PC-3 (cell line): ENCODE measurements at regions not wholly inside any gene's neighbourhood (a gene's known extent, or its start where the extent isn't known, plus 50 kb on each side); places are given as distances from the start of the nearest gene placed in this dataset.

Experiments
- ATAC-seq: fragments of 200-7000 bp; cut with Tn5 transposase; 2 replicates; pipeline ENCODE4 v1.9.1; 2020; ENCODE audit warnings: mild to moderate bottlenecking, moderate library complexity
- BruUV-seq: library from RNA; stranded (reverse); fragments of 400-500 nt; replicated peaks from 2 replicates; lab custom pipeline; 2021; lab: Mats Ljungman, UMichigan
- CTCF ChIA-PET: fragments of 300-600 bp; sonication (Branson Sonifier 250); formaldehyde crosslinking; loops from one replicate; lab custom pipeline; 2022; ENCODE audit warnings: antibody characterized with exemption; lab: Charles Lee
- POLR2A ChIA-PET: fragments of 300-600 bp; sonication (Branson Sonifier 250); formaldehyde crosslinking; loops from one replicate; lab custom pipeline; 2022; ENCODE audit warnings: antibody characterized with exemption; ENCODE audit not compliant: unreplicated experiment; lab: Charles Lee
- DNase-seq: peaks from one replicate; pipeline ENCODE4 v3.0.0-alpha.2; 2015
- H2AFZ ChIP-seq: fragments of 300-600 bp; sonication (generic); 2 replicates; pipeline ENCODE4 v1.6.0; 2016; ENCODE audit warnings: antibody characterized with exemption, low read length
- H3F3A ChIP-seq: fragments of 300-600 bp; sonication (generic); one replicate; pipeline ENCODE4 v1.6.0; 2017; ENCODE audit warnings: antibody characterized with exemption, low read length, control low read depth, mild to moderate bottlenecking; ENCODE audit not compliant: unreplicated experiment
- H3K27ac ChIP-seq: fragments of 300-600 bp; sonication (generic); 2 replicates; pipeline ENCODE4 v1.5.1; 2016; ENCODE audit warnings: mild to moderate bottlenecking, low read length
- H3K27me3 ChIP-seq: fragments of 300-600 bp; sonication (generic); 2 replicates; pipeline ENCODE4 v1.6.1; 2016; ENCODE audit warnings: low read length, mixed read lengths
- H3K36me3 ChIP-seq: fragments of 300-600 bp; sonication (generic); 2 replicates; pipeline ENCODE4 v1.6.1; 2016; ENCODE audit warnings: low read depth, mixed run types, low read length, mixed read lengths
- H3K4me1 ChIP-seq: fragments of 300-600 bp; sonication (generic); 2 replicates; pipeline ENCODE4 v1.5.1; 2016; ENCODE audit warnings: low read length; ENCODE audit not compliant: insufficient read depth
- H3K4me2 ChIP-seq: fragments of 300-600 bp; sonication (generic); 2 replicates; pipeline ENCODE4 v1.6.0; 2016; ENCODE audit warnings: low read length
- H3K4me3 ChIP-seq: fragments of 300-600 bp; sonication (generic); 2 replicates; pipeline ENCODE4 v1.5.1; 2016; ENCODE audit warnings: mild to moderate bottlenecking, low read length, mixed read lengths
- H3K79me2 ChIP-seq: fragments of 300-600 bp; sonication (generic); 2 replicates; pipeline ENCODE4 v1.6.1; 2017; ENCODE audit warnings: low read length, mixed read lengths
- H3K9ac ChIP-seq: fragments of 300-600 bp; sonication (generic); 2 replicates; pipeline ENCODE4 v1.6.0; 2016; ENCODE audit warnings: mild to moderate bottlenecking, low read length
- H3K9me2 ChIP-seq: fragments of 300-600 bp; sonication (generic); replicated peaks from 2 replicates; pipeline ENCODE4 v1.6.1; 2016; ENCODE audit warnings: mixed run types, low read length, mixed read lengths
- H3K9me3 ChIP-seq: fragments of 300-600 bp; sonication (generic); 2 replicates; pipeline ENCODE4 v1.6.1; 2016; ENCODE audit warnings: low read length, mixed read lengths
- H4K20me1 ChIP-seq: fragments of 300-600 bp; sonication (generic); 2 replicates; pipeline ENCODE4 v1.6.1; 2016; ENCODE audit warnings: low read length, mixed read lengths
- CTCF ChIP-seq: fragments of 300-600 bp; sonication (generic); conservative IDR thresholded peaks from 2 replicates; pipeline ENCODE4 v1.5.1; 2017; ENCODE audit warnings: antibody characterized with exemption, low read depth, mild to moderate bottlenecking, low read length
- EZH2 ChIP-seq: fragments of 300-600 bp; sonication (generic); IDR thresholded peaks from one replicate; pipeline ENCODE4 v1.6.1; 2017; ENCODE audit warnings: antibody characterized with exemption, mild to moderate bottlenecking, low read length; ENCODE audit not compliant: unreplicated experiment
- EZH2phosphoT487 ChIP-seq: fragments of 300-600 bp; sonication (generic); IDR thresholded peaks from 2 replicates; pipeline ENCODE4 v1.6.1; 2018; ENCODE audit warnings: mild to moderate bottlenecking, antibody characterized with exemption, low read length, borderline replicate concordance
- intact Hi-C: fragments of 100-400 bp; cut with micrococcal nuclease; formaldehyde crosslinking; loops from 2 replicates; pipeline ENCODE4 v1.9.0; 2023

GRCh38 chr1:70717656-70718055, 306.6 kb downstream of the CTH start:
- CTCF ChIA-PET: no interaction called here
- no peaks in the 10 kb centered on the region for H3K79me2 ChIP-seq
- no peak overlapping the region for H3K9ac ChIP-seq
- H3K27me3 ChIP-seq: peaks cover 31% of the 10 kb centered on the region
- H3F3A ChIP-seq: no peaks in the 10 kb centered on the region
- DNase-seq: no peak
- no peak overlapping the region for H3K4me3 ChIP-seq
- H3K9me2 ChIP-seq: no peaks in the 10 kb centered on the region
- H3K4me1 ChIP-seq: no peaks in the 10 kb centered on the region
- no peak for ATAC-seq
- H3K27ac ChIP-seq: no peak overlapping the region
- no peaks in the 10 kb centered on the region for H4K20me1 ChIP-seq
- no peaks in the 10 kb centered on the region for H3K36me3 ChIP-seq
- POLR2A ChIA-PET: no interaction called here
- H3K4me2 ChIP-seq: no peak overlapping the region
- no TSS peak for BruUV-seq
- TF ChIP-seq EZH2 (no peak), CTCF (no peak), EZH2phosphoT487 (no peak)
- intact Hi-C loops: no loop called here
- H3K9me3 ChIP-seq: no peaks in the 10 kb centered on the region
- no peak overlapping the region for H2AFZ ChIP-seq

- no peak for TF ChIP-seq EZH2phosphoT487
- TF ChIP-seq EZH2: no peak
- no peak for TF ChIP-seq CTCF
- no peaks in the 10 kb centered on the region for H3K36me3 ChIP-seq
- no peaks in the 10 kb centered on the region for H3K79me2 ChIP-seq
- no peak; the same call in 1 of the 2 replicates for ATAC-seq
- BruUV-seq: no TSS peak
- no peaks in the 10 kb centered on the region for H4K20me1 ChIP-seq
- intact Hi-C loops: no loop called here
- POLR2A ChIA-PET: no interaction called here
- no peak overlapping the region for H2AFZ ChIP-seq
- H3K4me3 ChIP-seq: no peak overlapping the region
- H3K4me1 ChIP-seq: no peaks in the 10 kb centered on the region
- H3K27ac ChIP-seq: no peak overlapping the region
- CTCF ChIA-PET: no interaction called here
- no peak overlapping the region for H3K4me2 ChIP-seq
- peaks cover 30% of the 10 kb centered on the region for H3K27me3 ChIP-seq
- H3F3A ChIP-seq: no peaks in the 10 kb centered on the region
- no peaks in the 10 kb centered on the region for H3K9me2 ChIP-seq
- H3K9ac ChIP-seq: no peak overlapping the region
- no peaks in the 10 kb centered on the region for H3K9me3 ChIP-seq
- DNase-seq: no peak
These were observed 307.1 kb downstream of the CTH start for GRCh38 chr1:70718086-70718630.

GRCh38 chr1:70719154-70719553, 308.1 kb downstream of the CTH start:
- BruUV-seq: no TSS peak
- no peak overlapping the region for H3K27ac ChIP-seq
- ATAC-seq (no peak), DNase-seq (no peak)
- peaks cover 20% of the 10 kb centered on the region for H3K27me3 ChIP-seq
- no peaks in the 10 kb centered on the region for H3K4me1 ChIP-seq
- no peak overlapping the region for H3K4me3 ChIP-seq
- ChIA-PET POLR2A (no interaction called here), CTCF (no interaction called here)
- H3K4me2 ChIP-seq: no peak overlapping the region
- intact Hi-C loops: no loop called here
- H3K9ac ChIP-seq: no peak overlapping the region
- no peaks in the 10 kb centered on the region for H3K79me2 ChIP-seq
- no peaks in the 10 kb centered on the region for H3K9me3 ChIP-seq
- H3K9me2 ChIP-seq: no peaks in the 10 kb centered on the region
- TF ChIP-seq EZH2: no peak
- no peak for TF ChIP-seq EZH2phosphoT487
- no peak for TF ChIP-seq CTCF
- no peaks in the 10 kb centered on the region for H3K36me3 ChIP-seq
- no peaks in the 10 kb centered on the region for H3F3A ChIP-seq
- no peaks in the 10 kb centered on the region for H4K20me1 ChIP-seq
- no peak overlapping the region for H2AFZ ChIP-seq
